Omental fat pad (tissue), 3 donors: ENCODE measurements at regions not wholly inside any gene's neighbourhood (a gene's known extent, or its start where the extent isn't known, plus 50 kb on each side); places are given as distances from the start of the nearest gene placed in this dataset.

ENCODE experiments used
- ATAC-seq: fragments of 150-250 bp; one replicate; pipeline ENCODE4 v1.9.1; 2016; ENCODE audit warnings: mild to moderate bottlenecking, moderate library complexity; ENCODE audit not compliant: low FRiP score
- DNase-seq: peaks from one replicate; pipeline ENCODE4 v3.0.0-alpha.2; 2019; ENCODE audit warnings: low spot score
- CTCF ChIP-seq, 3 donors: fragments of 450-650 bp; IDR thresholded peaks; one replicate each; pipeline ENCODE4 v1.5.1; 2016 to 2017; ENCODE audit warnings: antibody characterized with exemption in 3 of 3, mild to moderate bottlenecking in 3 of 3, moderate library complexity in 2 of 3

GRCh38 chr9:78805771-78806170 lies 508.8 kb downstream of the PSAT1 start:
- no peak for ATAC-seq
- no peak for TF ChIP-seq CTCF (IDR thresholded peaks at IDR 0.05)
- no peak for DNase-seq

GRCh38 chr9:78806492-78807160 lies 509.7 kb downstream of the PSAT1 start:
- DNase-seq = no peak
- no peak for ATAC-seq
- TF ChIP-seq CTCF (IDR thresholded peaks at IDR 0.05) = no peak

- TF ChIP-seq CTCF (IDR thresholded peaks at IDR 0.05) = no peak
- DNase-seq (no peak), ATAC-seq (no peak)
These were observed 510.4 kb downstream of the PSAT1 start for GRCh38 chr9:78807286-78807685.

- ATAC-seq (no peak), DNase-seq (no peak)
- TF ChIP-seq CTCF (IDR thresholded peaks at IDR 0.05) = no peak
These were observed 511.1 kb downstream of the PSAT1 start for GRCh38 chr9:78808048-78808447.

- TF ChIP-seq CTCF (IDR thresholded peaks at IDR 0.05) = no peak
These were observed 514.8 kb downstream of the PSAT1 start for GRCh38 chr9:78811622-78812276.

GRCh38 chr9:78812665-78813064 lies 515.7 kb downstream of the PSAT1 start:
- ATAC-seq (no peak), DNase-seq (no peak)
- no peak for TF ChIP-seq CTCF (IDR thresholded peaks at IDR 0.05)

More at GRCh38 chr9:78811622-78812276, 514.8 kb downstream of the PSAT1 start:
- DNase-seq (no peak), ATAC-seq (no peak)
